GM04503 (cell line): ENCODE measurements at regions not wholly inside any gene's neighbourhood (a gene's known extent, or its start where the extent isn't known, plus 50 kb on each side); places are given as distances from the start of the nearest gene placed in this dataset.

ENCODE experiments used
- DNase-seq: peaks from one replicate; pipeline ENCODE4 v3.0.0-alpha.2; 2012; ENCODE audit warnings: low read depth

DNA sequence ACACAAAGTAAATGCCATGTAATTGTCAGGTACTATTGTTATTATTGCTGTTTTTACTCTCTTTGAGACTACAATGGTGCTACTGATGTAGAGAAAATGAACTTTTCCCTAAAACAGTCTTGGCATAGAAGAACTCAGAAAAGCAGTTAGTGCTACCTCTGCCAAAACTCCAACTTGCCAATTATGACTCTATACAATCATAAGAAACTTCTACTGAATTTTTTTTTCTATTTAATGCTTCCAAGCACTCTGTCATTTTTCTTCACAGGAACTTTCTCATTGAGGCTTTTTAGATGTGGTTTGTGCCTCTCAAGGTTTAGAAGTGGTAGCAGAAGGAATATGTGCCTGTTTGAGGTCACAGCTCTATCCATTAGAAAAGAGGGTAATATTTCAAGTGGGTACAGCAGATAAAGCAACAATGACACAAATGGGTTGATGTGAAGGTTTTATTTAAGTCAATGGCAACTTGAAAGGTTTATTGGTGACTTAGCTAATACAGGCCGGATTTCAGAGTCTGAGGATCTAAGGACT, 64.0 kb upstream of the FERD3L start:
- DNase-seq: no peak

DNA sequence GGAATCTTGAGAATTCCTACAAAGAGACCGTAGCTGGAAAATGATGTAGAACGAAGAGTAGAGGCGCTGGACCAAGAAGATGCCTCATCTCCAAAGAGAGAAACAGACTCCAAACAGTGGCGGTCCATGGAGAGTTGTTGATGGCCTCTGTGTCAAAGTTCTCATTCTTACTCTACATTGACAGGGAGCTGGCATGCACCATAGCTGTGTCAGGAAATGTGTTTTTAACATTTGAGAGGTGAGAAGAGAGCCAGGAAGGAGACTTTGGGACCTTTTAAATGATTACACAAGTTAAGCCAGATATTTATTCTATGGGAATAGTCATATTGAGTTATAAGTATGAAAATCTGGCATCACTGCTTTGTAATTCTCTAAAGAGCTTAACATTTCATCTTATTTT, 61.5 kb upstream of the FERD3L start:
- DNase-seq: no peak

DNA sequence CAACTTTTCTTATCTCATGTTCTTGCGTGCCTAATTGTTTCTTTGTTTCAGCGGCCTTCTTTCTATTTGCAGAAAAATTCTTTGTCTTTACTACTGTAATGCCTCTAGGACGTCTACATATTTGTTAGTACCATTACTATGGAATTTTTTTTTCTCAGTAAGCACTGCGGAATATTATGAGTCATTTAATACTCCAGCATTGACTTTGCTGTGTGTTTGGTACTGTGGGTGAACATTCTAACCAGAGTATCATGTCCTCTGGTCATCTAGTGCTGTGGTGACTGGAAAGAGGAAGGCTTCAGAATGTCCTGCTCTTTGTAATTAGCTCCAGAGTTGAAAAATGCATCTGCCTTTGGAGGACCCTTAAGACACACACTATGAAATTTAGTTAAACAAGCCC, 58.5 kb upstream of the FERD3L start:
- DNase-seq: no peak

DNA sequence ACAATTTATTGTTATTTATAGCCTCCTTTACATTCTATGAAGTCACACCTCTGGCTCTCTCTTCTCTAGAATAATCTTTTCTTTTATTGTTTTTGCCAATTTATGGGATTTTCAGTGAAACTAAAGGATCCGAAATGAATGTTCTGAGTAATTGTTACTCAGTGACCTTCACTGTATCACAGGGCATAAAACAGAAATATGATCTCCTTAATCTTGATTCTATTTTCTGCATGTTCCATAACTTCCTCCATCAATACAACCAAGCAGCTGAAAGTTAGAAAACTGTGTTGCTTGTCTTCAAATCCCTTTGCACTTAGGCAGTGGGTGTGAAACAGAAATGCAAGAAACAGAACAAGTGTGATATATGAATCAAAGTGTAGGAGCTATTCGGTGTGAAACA, 57.4 kb upstream of the FERD3L start:
- no peak for DNase-seq
